GM23338 (cell line): ENCODE measurements at regions not wholly inside any gene's neighbourhood (a gene's known extent, or its start where the extent isn't known, plus 50 kb on each side); places are given as distances from the start of the nearest gene placed in this dataset.

Experiments
- ATAC-seq: fragments of 200-7000 bp; cut with Tn5 transposase; 3 replicates; pipeline ENCODE4 v1.9.1; 2020
- DNase-seq: peaks from one replicate; pipeline ENCODE4 v3.0.0-alpha.2; 2015; ENCODE audit warnings: low spot score
- H2AFZ ChIP-seq: fragments of 200-600 bp; sonication (generic); 2 replicates; pipeline ENCODE4 v1.8.0; 2016; ENCODE audit warnings: antibody characterized with exemption, mild to moderate bottlenecking, moderate library complexity
- H3F3A ChIP-seq: fragments of 200-600 bp; sonication (generic); replicated peaks from 2 replicates; pipeline ENCODE4 v1.8.0; 2017; ENCODE audit warnings: antibody characterized with exemption, mixed run types, low read depth
- H3K27ac ChIP-seq: fragments of 200-600 bp; sonication (generic); 2 replicates; pipeline ENCODE4 v1.6.1; 2016; ENCODE audit warnings: low read depth
- H3K27me3 ChIP-seq: fragments of 200-600 bp; sonication (generic); 2 replicates; pipeline ENCODE4 v1.8.0; 2016; ENCODE audit warnings: mild to moderate bottlenecking, mixed run types, moderate library complexity; ENCODE audit not compliant: insufficient read depth
- H3K36me3 ChIP-seq: fragments of 200-600 bp; sonication (generic); 2 replicates; pipeline ENCODE4 v1.8.0; 2016; ENCODE audit warnings: mild to moderate bottlenecking; ENCODE audit not compliant: insufficient read depth
- H3K4me1 ChIP-seq: fragments of 200-600 bp; sonication (generic); 2 replicates; pipeline ENCODE4 v1.8.0; 2016; ENCODE audit warnings: mild to moderate bottlenecking, moderate library complexity; ENCODE audit not compliant: insufficient read depth
- H3K4me2 ChIP-seq: fragments of 200-600 bp; sonication (generic); 2 replicates; pipeline ENCODE4 v1.7.1; 2017; ENCODE audit warnings: mixed run types
- H3K4me3 ChIP-seq: fragments of 200-600 bp; sonication (generic); 2 replicates; pipeline ENCODE4 v1.6.1; 2016; ENCODE audit warnings: mixed run types
- H3K79me2 ChIP-seq: fragments of 200-600 bp; sonication (generic); replicated peaks from 2 replicates; pipeline ENCODE4 v1.8.0; 2017; ENCODE audit warnings: mild to moderate bottlenecking; ENCODE audit not compliant: insufficient read depth
- H3K9me2 ChIP-seq: fragments of 200-600 bp; sonication (generic); 2 replicates; pipeline ENCODE4 v1.8.0; 2017; ENCODE audit not compliant: insufficient read depth
- H4K20me1 ChIP-seq: fragments of 200-600 bp; sonication (generic); replicated peaks from 2 replicates; pipeline ENCODE4 v1.8.0; 2017; ENCODE audit warnings: mild to moderate bottlenecking; ENCODE audit not compliant: insufficient read depth
- H3K27ac Mint-ChIP-seq: 2 replicates; pipeline ENCODE4 v1.8.0; 2020; ENCODE audit warnings: inconsistent platforms, mild to moderate bottlenecking, moderate library complexity, mixed read lengths
- H3K27me3 Mint-ChIP-seq: 3 replicates; pipeline ENCODE4 v1.8.0; 2022; ENCODE audit warnings: low read depth, mild to moderate bottlenecking, moderate library complexity, mixed read lengths, inconsistent platforms; ENCODE audit not compliant: insufficient read depth, poor library complexity
- H3K36me3 Mint-ChIP-seq: 3 replicates; pipeline ENCODE4 v1.8.0; 2021; ENCODE audit warnings: low read depth, mild to moderate bottlenecking, inconsistent platforms, moderate library complexity, mixed read lengths
- H3K4me1 Mint-ChIP-seq: 3 replicates; pipeline ENCODE4 v1.8.0; 2020; ENCODE audit warnings: mild to moderate bottlenecking, inconsistent platforms, mixed read lengths
- H3K4me3 Mint-ChIP-seq: 3 replicates; pipeline ENCODE4 v1.8.0; 2021; ENCODE audit warnings: moderate library complexity, mild to moderate bottlenecking, inconsistent platforms, mixed read lengths
- H3K9me3 Mint-ChIP-seq: 3 replicates; pipeline ENCODE4 v1.8.0; 2020; ENCODE audit warnings: moderate library complexity, mild to moderate bottlenecking, inconsistent platforms, mixed read lengths
- CREB1 ChIP-seq: fragments of 250-450 bp; sonication (Bioruptor Pico); IDR thresholded peaks from 2 replicates; pipeline ENCODE4 v1.5.0; 2020; ENCODE audit warnings: low read depth, mild to moderate bottlenecking, moderate library complexity
- EZH2 ChIP-seq: fragments of 200-600 bp; sonication (generic); IDR thresholded peaks from one replicate; pipeline ENCODE4 v1.8.0; 2017; ENCODE audit warnings: antibody characterized with exemption, mild to moderate bottlenecking, low read depth; ENCODE audit not compliant: unreplicated experiment
- ZNF462 ChIP-seq: fragments of 250-450 bp; sonication (Bioruptor Pico); IDR thresholded peaks from 2 replicates; pipeline ENCODE4 v1.5.0; 2020; ENCODE audit warnings: mild to moderate bottlenecking, moderate library complexity

GRCh38 chr11:23551706-23552105, 691.4 kb upstream of the CCDC179 start:
- ATAC-seq: no peak

More at GRCh38 chr11:23551706-23552105, 691.4 kb upstream of the CCDC179 start:
- no peak overlapping the region for H3K27ac Mint-ChIP-seq
- no peak overlapping the region for H3K4me3 Mint-ChIP-seq
- DNase-seq: no peak
- H3K4me3 ChIP-seq: no peak overlapping the region
- no peaks in the 10 kb centered on the region for H3K36me3 ChIP-seq
- no peaks in the 10 kb centered on the region for H4K20me1 ChIP-seq
- no peak overlapping the region for H3K4me2 ChIP-seq
- no peaks in the 10 kb centered on the region for H3K27me3 ChIP-seq
- H2AFZ ChIP-seq: no peak overlapping the region
- H3K27me3 Mint-ChIP-seq: peaks cover 2% of the 10 kb centered on the region
- H3K9me2 ChIP-seq: peaks cover 7% of the 10 kb centered on the region; the same call in 1 of the 2 replicates
- H3K27ac ChIP-seq: no peak overlapping the region
- H3K79me2 ChIP-seq: no peaks in the 10 kb centered on the region
- H3K4me1 ChIP-seq: no peaks in the 10 kb centered on the region
- no peaks in the 10 kb centered on the region for H3K9me3 Mint-ChIP-seq
- no peaks in the 10 kb centered on the region for H3K36me3 Mint-ChIP-seq
- no peaks in the 10 kb centered on the region for H3F3A ChIP-seq
- TF ChIP-seq CREB1 (no peak), EZH2 (no peak), ZNF462 (CRISPR knock-in tag) (no peak)
- peaks cover 4% of the 10 kb centered on the region; the same call in 1 of the 3 replicates for H3K4me1 Mint-ChIP-seq
